Activated CD4-positive, alpha-beta memory T cell treated with anti-CD3 and anti-CD28 coated beads for 36 hours (primary cell): ENCODE measurements at regions not wholly inside any gene's neighbourhood (a gene's known extent, or its start where the extent isn't known, plus 50 kb on each side); places are given as distances from the start of the nearest gene placed in this dataset.
"Not testable (repeated sequence)": the region's sequence is repeated elsewhere in the genome, so short reads cannot be mapped to it uniquely, and the experiment has no call there.

Source experiments
- CTCF ChIA-PET: fragments of 350-600 bp; sonication (Branson Sonifier 250); formaldehyde crosslinking; loops from one replicate; lab custom pipeline; 2021; ENCODE audit warnings: antibody characterized with exemption, inconsistent platforms; lab: Charles Lee
- POLR2A ChIA-PET: fragments of 350-600 bp; sonication (Branson Sonifier 250); formaldehyde crosslinking; loops from one replicate; lab custom pipeline; 2021; ENCODE audit warnings: antibody characterized with exemption; lab: Charles Lee
- DNase-seq: peaks from one replicate; pipeline ENCODE4 v3.0.0-alpha.2; 2020
- H3K27ac Mint-ChIP-seq: one replicate; pipeline ENCODE4 v1.8.0; 2021; ENCODE audit warnings: mixed read lengths
- H3K27me3 Mint-ChIP-seq: one replicate; pipeline ENCODE4 v1.8.0; 2021; ENCODE audit warnings: mixed read lengths
- H3K36me3 Mint-ChIP-seq: one replicate; pipeline ENCODE4 v1.8.0; 2021; ENCODE audit warnings: mixed read lengths
- H3K4me1 Mint-ChIP-seq: one replicate; pipeline ENCODE4 v1.8.0; 2021; ENCODE audit warnings: low read depth, mixed read lengths
- H3K4me3 Mint-ChIP-seq: one replicate; pipeline ENCODE4 v1.8.0; 2021; ENCODE audit warnings: mild to moderate bottlenecking, mixed read lengths
- H3K9me3 Mint-ChIP-seq: one replicate; pipeline ENCODE4 v1.8.0; 2021; ENCODE audit warnings: mixed read lengths
- intact Hi-C: fragments of 100-400 bp; cut with micrococcal nuclease; formaldehyde crosslinking; loops from one replicate; pipeline ENCODE4 v1.15.1; 2023

DNA sequence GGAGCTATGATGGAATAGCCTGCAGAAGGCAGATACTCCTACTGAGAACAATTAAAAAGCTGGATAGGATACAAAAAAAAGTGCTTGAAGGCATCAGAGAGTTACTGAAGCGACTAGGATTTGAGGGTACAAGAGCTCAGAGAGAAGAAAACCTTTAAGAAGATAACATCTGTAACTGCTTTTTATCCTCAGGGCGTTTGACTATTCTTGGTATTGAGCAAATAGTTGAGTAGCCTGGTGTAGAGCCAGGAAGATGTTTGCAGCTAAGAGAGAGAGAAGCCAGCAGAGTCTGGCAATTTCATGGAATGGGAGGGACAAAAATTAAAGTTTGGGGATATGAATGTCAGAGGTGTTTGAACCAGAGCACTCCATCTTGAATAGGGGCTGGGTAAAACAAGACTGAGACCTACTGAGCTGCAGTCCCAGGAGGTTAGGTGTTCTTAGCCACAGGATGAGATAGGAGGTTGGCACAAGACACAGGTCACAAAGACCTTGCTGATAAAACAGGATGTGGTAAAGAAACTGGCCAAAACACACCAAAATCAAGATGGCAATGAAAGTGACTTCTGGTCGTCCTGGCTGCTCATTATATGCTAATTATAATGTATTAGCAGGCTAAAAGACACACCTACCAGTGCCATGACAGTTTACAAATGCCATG lies 428.8 kb downstream of the SH2D4B start:
- intact Hi-C loops, result no loop called here
- Mint-ChIP-seq H3K36me3 (no peaks in the 10 kb centered on the region), H3K27ac (no peak overlapping the region), H3K9me3 (no peaks in the 10 kb centered on the region), H3K4me3 (no peak overlapping the region), H3K27me3 (no peaks in the 10 kb centered on the region), H3K4me1 (no peaks in the 10 kb centered on the region)
- CTCF ChIA-PET, result no interaction called here
- DNase-seq, result no peak
- POLR2A ChIA-PET, result no interaction called here

DNA sequence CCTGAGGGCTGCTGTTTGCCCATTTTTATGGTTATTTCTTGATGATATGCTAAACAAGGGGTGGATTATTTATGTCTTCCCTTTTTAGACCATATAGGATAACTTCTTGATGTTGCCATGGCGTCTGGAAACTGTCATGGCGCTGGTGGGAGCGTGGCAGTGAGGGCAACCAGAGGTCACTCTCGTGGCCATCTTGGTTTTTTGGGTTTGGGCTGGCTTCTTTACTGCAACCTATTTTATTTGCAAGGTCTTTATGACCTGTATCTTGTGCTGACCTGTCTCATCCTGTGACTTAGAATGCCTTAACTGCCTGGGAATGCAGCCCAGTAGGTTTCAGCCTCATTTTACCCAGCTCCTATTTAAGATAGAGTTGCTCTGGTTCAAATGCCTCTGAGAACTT lies 429.7 kb downstream of the SH2D4B start:
- POLR2A ChIA-PET, result interaction anchor here (0.5 kb wide), 1 partner anchor 210 kb away, joined by 3 read pairs; no protein-coding TSS in a partner anchor
- H3K27ac Mint-ChIP-seq, intact Hi-C loops, H3K4me1 Mint-ChIP-seq, DNase-seq, H3K4me3 Mint-ChIP-seq, H3K9me3 Mint-ChIP-seq, H3K36me3 Mint-ChIP-seq, H3K27me3 Mint-ChIP-seq: not testable (repeated sequence)
- CTCF ChIA-PET, result interaction anchor here (0.6 kb wide), 1 partner anchor 1329 kb away, joined by 4 read pairs; no protein-coding TSS in a partner anchor

DNA sequence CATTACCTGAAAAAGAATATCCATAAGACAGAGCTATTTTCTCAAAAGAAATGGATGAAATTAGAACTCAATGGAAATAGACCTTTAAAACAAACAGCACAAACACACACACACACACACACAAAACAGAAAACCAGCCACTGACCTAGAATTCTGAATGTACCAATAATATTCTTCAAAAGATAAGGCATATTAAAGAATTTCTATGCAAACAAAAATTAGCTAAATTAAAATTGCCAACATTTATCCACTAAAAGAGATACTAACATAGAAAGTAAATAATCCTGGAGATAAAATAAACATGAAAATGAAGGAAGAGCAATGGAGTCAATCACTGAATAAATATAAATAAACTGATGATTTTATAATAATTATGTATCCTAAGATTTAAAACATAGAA lies 431.2 kb downstream of the SH2D4B start:
- CTCF ChIA-PET, result no interaction called here
- Mint-ChIP-seq H3K27me3 (no peaks in the 10 kb centered on the region), H3K36me3 (no peaks in the 10 kb centered on the region), H3K9me3 (no peaks in the 10 kb centered on the region), H3K4me3 (no peak overlapping the region), H3K4me1 (no peaks in the 10 kb centered on the region), H3K27ac (no peak overlapping the region)
- DNase-seq, result no peak
- POLR2A ChIA-PET, result no interaction called here
- intact Hi-C loops, result no loop called here

- CTCF ChIA-PET, result no interaction called here
- Mint-ChIP-seq H3K9me3 (no peaks in the 10 kb centered on the region), H3K4me3 (no peak overlapping the region), H3K27me3 (no peaks in the 10 kb centered on the region), H3K27ac (no peak overlapping the region), H3K36me3 (no peaks in the 10 kb centered on the region), H3K4me1 (no peaks in the 10 kb centered on the region)
- no peak for DNase-seq
- intact Hi-C loops, result no loop called here
- POLR2A ChIA-PET, result no interaction called here
Measured at GRCh38 chr10:80971461-80971860, 433.8 kb downstream of the SH2D4B start.

DNA sequence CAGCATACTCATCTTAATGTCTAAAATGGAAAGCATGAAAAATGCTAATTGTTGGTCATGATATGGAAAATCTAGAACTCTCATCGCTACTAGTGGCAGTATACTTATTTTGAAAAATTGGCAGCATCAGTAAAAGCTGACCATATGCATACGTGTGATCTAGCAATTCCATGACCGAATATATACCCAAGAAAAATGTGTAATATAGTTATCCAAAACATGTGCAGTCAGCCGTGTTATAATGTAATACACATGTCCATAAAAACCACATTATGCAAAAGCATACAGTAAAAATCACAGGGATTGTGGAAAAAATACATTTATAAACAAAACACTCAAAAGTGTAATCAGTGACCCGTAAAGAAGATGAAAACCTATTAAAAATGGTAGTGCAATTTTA lies 439.0 kb downstream of the SH2D4B start:
- H3K4me1 Mint-ChIP-seq, result no peaks in the 10 kb centered on the region
- intact Hi-C loops, result no loop called here
- DNase-seq, result no peak
- H3K27ac Mint-ChIP-seq, result no peak overlapping the region
- H3K36me3 Mint-ChIP-seq, result no peaks in the 10 kb centered on the region
- POLR2A ChIA-PET, result no interaction called here
- no peaks in the 10 kb centered on the region for H3K9me3 Mint-ChIP-seq
- CTCF ChIA-PET, result no interaction called here
- H3K4me3 Mint-ChIP-seq, result no peak overlapping the region
- no peaks in the 10 kb centered on the region for H3K27me3 Mint-ChIP-seq

DNA sequence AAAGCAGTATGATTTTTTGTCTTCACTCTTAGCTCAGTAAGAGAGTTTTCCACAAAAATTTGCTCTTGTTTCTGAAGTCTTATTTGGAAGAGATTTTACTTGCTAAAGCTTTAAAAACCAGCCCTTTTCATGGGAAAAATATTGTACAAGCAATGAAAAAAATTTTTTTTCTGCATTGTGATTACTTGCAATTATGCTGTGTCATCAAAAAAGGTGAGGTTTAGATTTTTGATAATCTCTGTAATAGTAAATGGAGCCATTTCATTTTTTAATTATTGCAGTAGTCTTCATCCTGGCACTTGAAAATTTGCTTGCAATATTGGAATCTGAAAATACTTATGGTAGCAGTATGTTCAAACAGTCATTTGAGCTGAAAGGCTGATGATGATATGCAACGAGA lies 447.4 kb downstream of the SH2D4B start:
- Mint-ChIP-seq H3K27me3 (no peaks in the 10 kb centered on the region), H3K4me1 (no peaks in the 10 kb centered on the region), H3K4me3 (no peak overlapping the region), H3K9me3 (no peaks in the 10 kb centered on the region), H3K36me3 (no peaks in the 10 kb centered on the region), H3K27ac (no peak overlapping the region)
- intact Hi-C loops, result no loop called here
- ChIA-PET CTCF (no interaction called here), POLR2A (no interaction called here)
- DNase-seq, result no peak

DNA sequence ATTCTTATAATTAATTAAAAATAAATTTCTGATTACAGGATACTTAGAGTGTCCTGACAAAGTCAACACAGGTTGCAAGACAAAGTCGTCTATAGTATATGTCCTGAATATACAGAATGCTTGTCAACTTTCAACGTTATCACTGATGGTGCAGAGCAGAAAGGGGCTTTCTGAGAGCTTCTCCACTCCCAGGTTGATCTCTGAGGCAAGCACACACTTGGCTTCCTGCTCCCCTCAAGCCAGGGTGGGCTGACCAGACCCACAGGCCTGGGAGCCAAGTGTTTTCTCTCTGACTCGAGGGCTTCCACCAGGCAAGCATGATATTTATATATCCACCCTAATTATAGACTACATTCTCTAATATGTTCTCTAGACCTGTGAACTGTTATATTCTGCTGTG lies 448.9 kb downstream of the SH2D4B start:
- Mint-ChIP-seq H3K4me3 (no peak overlapping the region), H3K4me1 (no peaks in the 10 kb centered on the region), H3K36me3 (no peaks in the 10 kb centered on the region), H3K9me3 (no peaks in the 10 kb centered on the region), H3K27ac (no peak overlapping the region), H3K27me3 (no peaks in the 10 kb centered on the region)
- no peak for DNase-seq
- ChIA-PET POLR2A (no interaction called here), CTCF (no interaction called here)
- intact Hi-C loops, result no loop called here

- intact Hi-C loops, result no loop called here
Measured at GRCh38 chr10:80988755-80989154, 451.1 kb downstream of the SH2D4B start.

GRCh38 chr10:80996615-80997193 lies 459.0 kb downstream of the SH2D4B start:
- CTCF ChIA-PET, result no interaction called here
- no peak for DNase-seq
- Mint-ChIP-seq H3K4me3 (no peak overlapping the region), H3K27ac (no peak overlapping the region), H3K9me3 (peaks cover 9% of the 10 kb centered on the region), H3K36me3 (no peaks in the 10 kb centered on the region), H3K4me1 (no peaks in the 10 kb centered on the region), H3K27me3 (no peaks in the 10 kb centered on the region)
- POLR2A ChIA-PET, result no interaction called here
- intact Hi-C loops, result no loop called here

More at GRCh38 chr10:80988755-80989154, 451.1 kb downstream of the SH2D4B start:
- no peaks in the 10 kb centered on the region for H3K36me3 Mint-ChIP-seq
- H3K27ac Mint-ChIP-seq, result no peak overlapping the region
- H3K4me3 Mint-ChIP-seq, result no peak overlapping the region
- no peaks in the 10 kb centered on the region for H3K4me1 Mint-ChIP-seq
- DNase-seq, result no peak
- ChIA-PET POLR2A (no interaction called here), CTCF (no interaction called here)
- no peaks in the 10 kb centered on the region for H3K27me3 Mint-ChIP-seq
- H3K9me3 Mint-ChIP-seq, result no peaks in the 10 kb centered on the region

DNA sequence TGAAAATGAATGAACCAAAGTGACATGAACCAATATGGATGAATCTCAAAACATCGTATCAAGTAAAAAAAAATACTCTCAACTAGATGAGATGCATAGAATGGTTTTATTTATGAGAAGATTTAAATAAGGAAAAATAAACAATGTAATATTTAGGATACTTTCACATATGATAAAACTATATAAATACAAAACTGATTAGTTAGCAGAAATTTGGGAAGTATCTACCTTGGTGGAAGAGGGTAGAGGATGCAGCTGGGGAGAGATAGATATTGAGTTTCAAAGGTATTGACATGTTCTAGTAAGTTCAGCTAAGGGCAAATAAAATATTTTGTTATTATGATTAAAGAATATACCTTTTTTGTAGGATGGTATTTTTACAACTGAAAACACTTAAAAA lies 463.1 kb downstream of the SH2D4B start:
- Mint-ChIP-seq H3K4me1 (no peaks in the 10 kb centered on the region), H3K4me3 (no peak overlapping the region), H3K27ac (no peak overlapping the region), H3K9me3 (peaks cover 4% of the 10 kb centered on the region), H3K36me3 (no peaks in the 10 kb centered on the region), H3K27me3 (peaks cover 3% of the 10 kb centered on the region)
- CTCF ChIA-PET, result no interaction called here
- intact Hi-C loops, result no loop called here
- POLR2A ChIA-PET, result no interaction called here
- DNase-seq, result no peak

- no peaks in the 10 kb centered on the region for H3K4me1 Mint-ChIP-seq
- H3K4me3 Mint-ChIP-seq, result no peak overlapping the region
- CTCF ChIA-PET, result no interaction called here
- intact Hi-C loops, result no loop called here
- no peak for DNase-seq
- POLR2A ChIA-PET, result no interaction called here
- H3K27me3 Mint-ChIP-seq, result peaks cover 3% of the 10 kb centered on the region
- H3K36me3 Mint-ChIP-seq, result no peaks in the 10 kb centered on the region
- H3K27ac Mint-ChIP-seq, result no peak overlapping the region
- H3K9me3 Mint-ChIP-seq, result no peaks in the 10 kb centered on the region
Measured at GRCh38 chr10:81002382-81002781, 464.7 kb downstream of the SH2D4B start.

DNA sequence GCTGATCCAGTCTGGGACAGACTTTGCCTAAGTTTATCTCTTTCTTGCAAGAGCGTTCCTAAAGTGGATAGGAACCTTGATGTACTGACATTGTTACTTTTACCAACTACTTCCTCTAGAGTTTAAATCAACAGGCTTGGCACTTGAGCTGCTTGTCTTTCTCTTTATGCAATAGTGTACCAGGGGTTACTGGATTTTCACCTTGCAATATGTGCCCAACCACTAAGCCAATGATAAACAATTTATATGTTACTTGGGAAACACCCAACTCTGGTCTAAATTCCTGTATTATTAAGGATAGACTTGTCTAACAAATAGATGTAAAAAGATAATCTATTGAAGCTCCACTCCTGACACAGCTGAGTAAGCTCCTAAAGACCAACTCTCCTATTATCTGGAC lies 470.2 kb downstream of the SH2D4B start:
- Mint-ChIP-seq H3K36me3 (no peaks in the 10 kb centered on the region), H3K9me3 (no peaks in the 10 kb centered on the region), H3K4me3 (no peak overlapping the region), H3K27ac (no peak overlapping the region), H3K4me1 (no peaks in the 10 kb centered on the region), H3K27me3 (peaks cover 3% of the 10 kb centered on the region)
- DNase-seq, result no peak
- intact Hi-C loops, result no loop called here
- ChIA-PET CTCF (interaction anchor here (1.2 kb wide), 1 partner anchor 10 kb away, joined by 3 read pairs; no protein-coding TSS in a partner anchor), POLR2A (no interaction called here)

- H3K4me1 Mint-ChIP-seq, result no peaks in the 10 kb centered on the region
- intact Hi-C loops, result no loop called here
- H3K9me3 Mint-ChIP-seq, result no peaks in the 10 kb centered on the region
- peaks cover 3% of the 10 kb centered on the region for H3K27me3 Mint-ChIP-seq
- POLR2A ChIA-PET, result no interaction called here
- H3K4me3 Mint-ChIP-seq, result no peak overlapping the region
- H3K36me3 Mint-ChIP-seq, result no peaks in the 10 kb centered on the region
- CTCF ChIA-PET, result interaction anchor here (1.2 kb wide), 1 partner anchor 9 kb away, joined by 3 read pairs; no protein-coding TSS in a partner anchor
- no peak overlapping the region for H3K27ac Mint-ChIP-seq
- DNase-seq, result no peak
Measured at GRCh38 chr10:81008726-81009125, 471.0 kb downstream of the SH2D4B start.
